ENCODE measurements at regions not wholly inside any gene's neighbourhood (a gene's known extent, or its start where the extent isn't known, plus 50 kb on each side); places are given as distances from the start of the nearest gene placed in this dataset.

DNA sequence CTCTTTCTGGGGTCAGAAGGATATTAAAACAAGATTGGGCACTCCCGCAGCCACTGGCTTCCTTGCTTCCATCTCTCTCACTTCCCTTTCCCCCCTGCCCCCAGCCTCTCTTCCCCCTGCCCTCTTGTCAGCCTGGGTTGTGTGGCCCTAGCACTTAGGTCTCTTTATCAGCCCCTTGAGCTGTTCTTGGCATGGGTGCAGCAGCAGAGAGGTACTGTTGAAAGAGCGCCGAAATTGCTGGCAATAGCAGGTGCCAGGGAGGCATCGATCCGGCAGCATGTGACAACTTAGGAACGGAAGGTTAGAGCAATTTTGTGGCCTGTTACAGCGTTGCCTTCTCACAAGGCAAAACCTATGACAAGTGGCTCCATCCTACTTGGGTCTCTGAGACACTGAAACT is 333.1 kb upstream of the IGFBP7 start:
- Histone ChIP-seq H3K27ac (ENCODE audit: extremely low read depth, low read depth, low read length) (no peak overlapping the region), H3K4me3 (ENCODE audit: low read depth, low read length) (no peak overlapping the region), H3K4me1 (ENCODE audit: control insufficient read depth, insufficient read depth, low read length) (no peaks in the 10 kb centered on the region), H3K9me3 (ENCODE audit: control insufficient read depth, insufficient read depth, low read depth, low read length) (no peaks in the 10 kb centered on the region), H3K36me3 (ENCODE audit: control insufficient read depth in 2 of 2, insufficient read depth in 1 of 2, low read length in 2 of 2) (no peaks in the 10 kb centered on the region)
- TF ChIP-seq, protein P1, sequence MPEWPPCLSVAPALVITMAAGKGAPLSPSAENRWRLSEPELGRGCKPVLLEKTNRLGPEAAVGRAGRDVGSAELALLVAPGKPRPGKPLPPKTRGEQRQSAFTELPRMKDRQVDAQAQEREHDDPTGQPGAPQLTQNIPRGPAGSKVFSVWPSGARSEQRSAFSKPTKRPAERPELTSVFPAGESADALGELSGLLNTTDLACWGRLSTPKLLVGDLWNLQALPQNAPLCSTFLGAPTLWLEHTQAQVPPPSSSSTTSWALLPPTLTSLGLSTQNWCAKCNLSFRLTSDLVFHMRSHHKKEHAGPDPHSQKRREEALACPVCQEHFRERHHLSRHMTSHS (tag by site-specific recombination; IDR thresholded peaks at IDR 0.05), result no peak
- no peak for TF ChIP-seq ZNF785 (tag by site-specific recombination; IDR thresholded peaks at IDR 0.05)
- TF ChIP-seq, protein P2, sequence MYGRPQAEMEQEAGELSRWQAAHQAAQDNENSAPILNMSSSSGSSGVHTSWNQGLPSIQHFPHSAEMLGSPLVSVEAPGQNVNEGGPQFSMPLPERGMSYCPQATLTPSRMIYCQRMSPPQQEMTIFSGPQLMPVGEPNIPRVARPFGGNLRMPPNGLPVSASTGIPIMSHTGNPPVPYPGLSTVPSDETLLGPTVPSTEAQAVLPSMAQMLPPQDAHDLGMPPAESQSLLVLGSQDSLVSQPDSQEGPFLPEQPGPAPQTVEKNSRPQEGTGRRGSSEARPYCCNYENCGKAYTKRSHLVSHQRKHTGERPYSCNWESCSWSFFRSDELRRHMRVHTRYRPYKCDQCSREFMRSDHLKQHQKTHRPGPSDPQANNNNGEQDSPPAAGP (tag by site-specific recombination; IDR thresholded peaks at IDR 0.05), result no peak
- TF ChIP-seq ZNF239 (tag by site-specific recombination; IDR thresholded peaks at IDR 0.05), result no peak
- TF ChIP-seq ZNF426 (tag by site-specific recombination; IDR thresholded peaks at IDR 0.05), result no peak
- TF ChIP-seq ZNF701 (tag by site-specific recombination; IDR thresholded peaks at IDR 0.05), result no peak
- TF ChIP-seq, protein P3, sequence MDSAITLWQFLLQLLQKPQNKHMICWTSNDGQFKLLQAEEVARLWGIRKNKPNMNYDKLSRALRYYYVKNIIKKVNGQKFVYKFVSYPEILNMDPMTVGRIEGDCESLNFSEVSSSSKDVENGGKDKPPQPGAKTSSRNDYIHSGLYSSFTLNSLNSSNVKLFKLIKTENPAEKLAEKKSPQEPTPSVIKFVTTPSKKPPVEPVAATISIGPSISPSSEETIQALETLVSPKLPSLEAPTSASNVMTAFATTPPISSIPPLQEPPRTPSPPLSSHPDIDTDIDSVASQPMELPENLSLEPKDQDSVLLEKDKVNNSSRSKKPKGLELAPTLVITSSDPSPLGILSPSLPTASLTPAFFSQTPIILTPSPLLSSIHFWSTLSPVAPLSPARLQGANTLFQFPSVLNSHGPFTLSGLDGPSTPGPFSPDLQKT (IDR thresholded peaks at IDR 0.05; ENCODE audit: borderline replicate concordance, low read depth, low read length), result no peak
- no peak for TF ChIP-seq ZBTB21 (tag by site-specific recombination; IDR thresholded peaks at IDR 0.05)
- TF ChIP-seq ZNF585B (tag by site-specific recombination; IDR thresholded peaks at IDR 0.05), result no peak
- TF ChIP-seq ZSCAN16 (tag by site-specific recombination; IDR thresholded peaks at IDR 0.05), result no peak
- TF ChIP-seq GLIS1 (tag by site-specific recombination; IDR thresholded peaks at IDR 0.05), result no peak
- no peak for TF ChIP-seq ZNF529 (tag by site-specific recombination; IDR thresholded peaks at IDR 0.05; ENCODE audit: insufficient replicate concordance)
- no peak for TF ChIP-seq HOXD13 (CRISPR knock-in tag; IDR thresholded peaks at IDR 0.05; ENCODE audit: borderline replicate concordance)
- TF ChIP-seq GLIS2 (tag by site-specific recombination; IDR thresholded peaks at IDR 0.05), result no peak
- no peak for TF ChIP-seq ZNF624 (tag by site-specific recombination; IDR thresholded peaks at IDR 0.05)
- no peak for TF ChIP-seq SCRT2 (tag by site-specific recombination; IDR thresholded peaks at IDR 0.05)
- TF ChIP-seq ZBTB8A (tag by site-specific recombination; IDR thresholded peaks at IDR 0.05), result no peak
- ChIA-PET POLR2A (no interaction called here), CTCF (interaction anchor here (1.1 to 2.7 kb wide), 4 partner anchors 8 to 17 kb away, joined by 3 to 12 read pairs (median 5); no protein-coding TSS in a partner anchor)

DNA sequence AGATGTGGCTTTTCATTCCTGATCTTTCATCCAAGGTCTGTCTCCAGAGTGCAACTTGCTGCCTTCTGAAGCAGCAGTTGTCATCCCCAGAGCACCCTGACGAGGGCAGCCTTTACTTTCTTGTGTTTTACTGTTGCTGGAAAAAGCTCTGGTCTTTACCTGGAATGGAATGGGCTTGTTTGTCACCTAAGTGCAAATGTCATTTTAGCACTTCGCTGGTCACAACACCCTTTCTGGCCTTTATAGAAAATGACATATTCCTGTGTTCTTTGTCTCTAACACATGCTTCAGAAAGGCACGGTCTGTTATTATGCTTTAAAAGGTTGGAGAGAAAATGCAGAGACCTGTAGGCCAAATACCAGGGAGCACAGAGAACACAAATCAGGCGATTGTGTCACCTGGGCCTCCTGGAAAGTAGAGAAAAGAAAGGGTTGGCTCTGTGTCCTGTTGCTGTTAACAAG is 332.7 kb upstream of the IGFBP7 start:
- Histone ChIP-seq H3K36me3 (ENCODE audit: control insufficient read depth in 2 of 2, insufficient read depth in 1 of 2, low read length in 2 of 2) (no peaks in the 10 kb centered on the region), H3K27ac (ENCODE audit: extremely low read depth, low read depth, low read length) (no peak overlapping the region), H3K4me3 (ENCODE audit: low read depth, low read length) (no peak overlapping the region), H3K9me3 (ENCODE audit: control insufficient read depth, insufficient read depth, low read depth, low read length) (no peaks in the 10 kb centered on the region), H3K4me1 (ENCODE audit: control insufficient read depth, insufficient read depth, low read length) (no peaks in the 10 kb centered on the region)
- ChIA-PET POLR2A (no interaction called here), CTCF (interaction anchor here (0.8 to 2.7 kb wide), 5 partner anchors 8 to 1801 kb away, joined by 3 to 12 read pairs (median 3); no protein-coding TSS in a partner anchor)
- TF ChIP-seq MEIS1 (CRISPR knock-in tag; IDR thresholded peaks at IDR 0.05; ENCODE audit: borderline replicate concordance) (no peak), ZNF654 (tag by site-specific recombination; IDR thresholded peaks at IDR 0.05; ENCODE audit: low read depth) (peak; percentile 54)

GRCh38 chr4:57442241-57442640 is 332.1 kb upstream of the IGFBP7 start:
- ChIA-PET POLR2A (no interaction called here), CTCF (interaction anchor here (0.7 to 2.7 kb wide), 6 partner anchors 8 to 1802 kb away, joined by 3 to 12 read pairs (median 3); no protein-coding TSS in a partner anchor)
- H3K4me3 ChIP-seq (ENCODE audit: low read depth, low read length), result no peak overlapping the region
- no peaks in the 10 kb centered on the region for H3K4me1 ChIP-seq (ENCODE audit: control insufficient read depth, insufficient read depth, low read length)
- H3K36me3 ChIP-seq (ENCODE audit: control insufficient read depth in 2 of 2, insufficient read depth in 1 of 2, low read length in 2 of 2), result no peaks in the 10 kb centered on the region
- H3K9me3 ChIP-seq (ENCODE audit: control insufficient read depth, insufficient read depth, low read depth, low read length), result no peaks in the 10 kb centered on the region
- TF ChIP-seq BCL11B (tag by site-specific recombination; IDR thresholded peaks at IDR 0.05; ENCODE audit: low read depth) (no peak), ZNF138 (tag by site-specific recombination; IDR thresholded peaks at IDR 0.05; ENCODE audit: borderline replicate concordance) (no peak), ZFP69B (tag by site-specific recombination; IDR thresholded peaks at IDR 0.05) (no peak), SCRT2 (tag by site-specific recombination; IDR thresholded peaks at IDR 0.05) (no peak), ZBTB20 (tag by site-specific recombination; IDR thresholded peaks at IDR 0.05) (no peak), SCRT1 (tag by site-specific recombination; IDR thresholded peaks at IDR 0.05; ENCODE audit: borderline replicate concordance) (no peak), ZNF248 (tag by site-specific recombination; IDR thresholded peaks at IDR 0.05) (no peak), ZNF416 (tag by site-specific recombination; IDR thresholded peaks at IDR 0.05) (no peak), ZBTB17 (tag by site-specific recombination; IDR thresholded peaks at IDR 0.05) (no peak), ZNF202 (tag by site-specific recombination; IDR thresholded peaks at IDR 0.05; ENCODE audit: borderline replicate concordance) (no peak), ZNF157 (tag by site-specific recombination; IDR thresholded peaks at IDR 0.05) (no peak), HOXD13 (CRISPR knock-in tag; IDR thresholded peaks at IDR 0.05; ENCODE audit: borderline replicate concordance) (no peak), ZNF221 (tag by site-specific recombination; IDR thresholded peaks at IDR 0.05; ENCODE audit: borderline replicate concordance) (no peak), ZNF404 (tag by site-specific recombination; IDR thresholded peaks at IDR 0.05) (no peak)
- H3K27ac ChIP-seq (ENCODE audit: extremely low read depth, low read depth, low read length), result no peak overlapping the region
